Kidney (tissue), 13 donors: ENCODE measurements at regions not wholly inside any gene's neighbourhood (a gene's known extent, or its start where the extent isn't known, plus 50 kb on each side); places are given as distances from the start of the nearest gene placed in this dataset.

Experiments used
- DNase-seq, 5 donors: peaks; one replicate each; pipeline ENCODE4 v3.0.0-alpha.2; 2013 to 2020
- FAIRE-seq: peaks from 2 replicates; lab custom pipeline; 2012; peaks lifted over from hg19 to GRCh38; lab: Jason Lieb, UNC
- H3K27ac ChIP-seq, 2 donors: one replicate each; pipeline ENCODE4 v1.7.0; 2013; ENCODE audit warnings: low read depth in 2 of 2, low read length in 2 of 2, inconsistent platforms in 1 of 2
- H3K27me3 ChIP-seq: one replicate; pipeline ENCODE4 v1.7.1; 2013; ENCODE audit warnings: low read length, inconsistent platforms; ENCODE audit not compliant: control insufficient read depth, insufficient read depth
- H3K36me3 ChIP-seq, 3 donors: one replicate each; pipeline versions ENCODE4 v1.7.0 to v1.7.1; 2013; ENCODE audit warnings: low read length in 3 of 3, control low read depth in 1 of 3, inconsistent platforms in 1 of 3; ENCODE audit not compliant: insufficient read depth in 3 of 3, control insufficient read depth in 2 of 3
- H3K4me1 ChIP-seq, 3 donors: one replicate each; pipeline versions ENCODE4 v1.7.0 to v1.7.1; 2013; ENCODE audit warnings: low read length in 3 of 3, inconsistent platforms in 1 of 3, low read depth in 1 of 3; ENCODE audit not compliant: control insufficient read depth in 2 of 3, insufficient read depth in 2 of 3
- H3K4me3 ChIP-seq, 3 donors: one replicate each; pipeline versions ENCODE4 v1.7.0 to v1.8.1; 2013; ENCODE audit warnings: low read length in 3 of 3, control low read depth in 1 of 3, inconsistent platforms in 1 of 3
- H3K9ac ChIP-seq, 3 donors: one replicate each; pipeline versions ENCODE4 v1.7.0 to v1.7.1; 2013; ENCODE audit warnings: low read length in 3 of 3, control low read depth in 1 of 3, inconsistent platforms in 1 of 3
- H3K9me3 ChIP-seq, 3 donors: one replicate each; pipeline versions ENCODE4 v1.7.0 to v1.7.1; 2013; ENCODE audit warnings: low read length in 3 of 3, control low read depth in 1 of 3, inconsistent platforms in 1 of 3; ENCODE audit not compliant: control insufficient read depth in 2 of 3, insufficient read depth in 1 of 3
- CTCF ChIP-seq: IDR thresholded peaks from 3 replicates; pipeline ENCODE4 v1.5.1; 2012; ENCODE audit warnings: mild to moderate bottlenecking, moderate library complexity, borderline replicate concordance; ENCODE audit not compliant: insufficient read depth; ENCODE audit errors: extremely low read depth
- intact Hi-C: fragments of 100-400 bp; cut with DNase I; formaldehyde crosslinking; loops from one replicate; pipeline ENCODE4 v1.11.1; 2022
- donor health status: control.
- donor health status: control.
- donor health status: control.
- donor health status: control.
- donor health status: control.
- donor health status: DM: yes; HTN: yes; CAD: no.
- donor health status: Normal renal cell carcinoma (clear cell type).

GRCh38 chr13:30816736-30817135, 81.4 kb downstream of the ALOX5AP start:
- Histone ChIP-seq H3K36me3 (no peaks in the 10 kb centered on the region), H3K9ac (no peak overlapping the region), H3K4me1 (no peaks in the 10 kb centered on the region), H3K27me3 (no peaks in the 10 kb centered on the region), H3K27ac (no peak overlapping the region), H3K4me3 (no peak overlapping the region), H3K9me3 (no peaks in the 10 kb centered on the region)
- DNase-seq (no peak), FAIRE-seq (no peak)
- intact Hi-C loops = no loop called here
- TF ChIP-seq CTCF = no peak

- Histone ChIP-seq H3K4me3 (no peak overlapping the region), H3K27ac (no peak overlapping the region), H3K36me3 (no peaks in the 10 kb centered on the region), H3K9me3 (no peaks in the 10 kb centered on the region), H3K4me1 (no peaks in the 10 kb centered on the region), H3K27me3 (no peaks in the 10 kb centered on the region), H3K9ac (no peak overlapping the region)
- no peak for TF ChIP-seq CTCF
- no peak for DNase-seq
- intact Hi-C loops = no loop called here
- no peak for FAIRE-seq
Observed at GRCh38 chr13:30818323-30818960, 83.1 kb downstream of the ALOX5AP start.

- no peak for TF ChIP-seq CTCF
- H3K9ac ChIP-seq = no peak overlapping the region
- H3K27me3 ChIP-seq = no peaks in the 10 kb centered on the region
- DNase-seq (no peak), FAIRE-seq (no peak)
- H3K4me3 ChIP-seq = no peak overlapping the region
- no peaks in the 10 kb centered on the region for H3K4me1 ChIP-seq
- intact Hi-C loops = no loop called here
- H3K9me3 ChIP-seq = no peaks in the 10 kb centered on the region
- H3K27ac ChIP-seq = no peak overlapping the region
- no peaks in the 10 kb centered on the region for H3K36me3 ChIP-seq
Observed at GRCh38 chr13:30819136-30819888, 84.0 kb downstream of the ALOX5AP start.
